Fibroblast of the conjunctiva (primary cell): ENCODE measurements at regions not wholly inside any gene's neighbourhood (a gene's known extent, or its start where the extent isn't known, plus 50 kb on each side); places are given as distances from the start of the nearest gene placed in this dataset.
"Not testable (repeated sequence)": the region's sequence is repeated elsewhere in the genome, so short reads cannot be mapped to it uniquely, and the experiment has no call there.

Source experiments
- DNase-seq: peaks from one replicate; pipeline ENCODE4 v3.0.0-alpha.2; 2010; ENCODE audit warnings: low read depth

DNA sequence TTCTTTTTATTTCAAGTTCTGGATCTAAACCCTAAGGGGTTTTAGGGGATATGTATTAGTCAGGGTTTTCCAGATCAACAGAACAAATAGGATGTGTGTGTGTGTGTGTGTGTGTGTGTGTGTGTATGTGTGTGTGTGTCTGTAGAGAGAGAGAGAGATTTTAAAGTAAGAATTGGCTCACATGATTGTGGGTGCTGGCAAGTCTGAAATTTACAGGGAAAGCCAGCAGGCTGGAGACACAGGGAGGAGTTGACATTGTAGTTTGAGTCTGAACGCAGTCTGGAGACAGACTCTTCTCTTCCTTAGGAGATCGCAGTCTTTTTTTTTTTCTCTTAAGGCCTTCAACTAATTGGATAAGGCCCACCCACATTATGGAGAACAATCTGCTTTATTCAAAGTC is 428.8 kb upstream of the TBL1XR1 start:
- no peak for DNase-seq

DNA sequence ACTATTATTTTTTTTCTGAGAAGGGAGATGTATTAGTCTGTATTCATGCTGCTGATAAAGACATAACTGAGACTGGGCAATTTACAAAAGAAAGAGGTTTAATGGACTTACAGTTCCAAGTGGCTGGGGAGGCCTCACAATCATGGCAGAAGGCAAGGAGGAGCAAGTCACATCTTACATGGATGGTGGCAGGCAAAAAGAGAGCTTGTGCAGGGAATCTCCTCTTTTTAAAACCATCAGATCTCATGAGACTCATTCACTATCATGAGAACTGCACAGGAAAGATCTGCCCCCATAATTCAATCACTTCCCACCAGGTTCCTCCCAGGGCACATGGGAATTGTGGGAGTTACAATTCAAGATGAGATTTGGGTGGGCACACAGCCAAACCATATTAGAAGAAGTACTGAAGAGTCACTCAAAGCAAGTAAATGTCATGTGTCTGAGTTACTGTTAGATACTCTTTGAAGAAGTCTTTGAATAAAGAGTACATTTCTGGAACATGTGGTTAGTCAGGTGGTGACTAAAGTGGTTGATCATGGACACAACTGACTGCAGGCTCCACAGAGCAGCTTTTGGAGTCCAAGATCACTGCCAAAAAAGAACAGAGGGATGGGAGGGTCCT is 430.9 kb upstream of the TBL1XR1 start:
- DNase-seq: not testable (repeated sequence)

DNA sequence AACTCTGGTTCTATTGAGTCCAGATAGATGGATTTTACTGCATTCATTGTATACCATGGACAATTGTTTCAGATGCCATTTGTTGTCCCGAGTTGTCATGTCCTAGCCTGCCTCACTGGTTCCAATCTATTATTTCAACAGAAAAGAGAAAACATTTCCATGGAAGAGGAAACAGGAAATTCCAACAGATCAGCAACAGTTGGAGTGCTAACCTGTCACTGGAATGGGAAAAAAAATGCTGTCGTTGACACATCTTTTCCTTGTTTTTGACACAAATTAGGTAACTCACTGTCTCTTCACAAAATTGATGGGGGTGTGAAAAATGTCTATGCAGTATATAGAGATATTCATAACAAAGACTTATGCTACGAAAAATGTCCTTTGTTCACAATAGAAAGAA is 432.0 kb upstream of the TBL1XR1 start:
- DNase-seq: no peak

DNA sequence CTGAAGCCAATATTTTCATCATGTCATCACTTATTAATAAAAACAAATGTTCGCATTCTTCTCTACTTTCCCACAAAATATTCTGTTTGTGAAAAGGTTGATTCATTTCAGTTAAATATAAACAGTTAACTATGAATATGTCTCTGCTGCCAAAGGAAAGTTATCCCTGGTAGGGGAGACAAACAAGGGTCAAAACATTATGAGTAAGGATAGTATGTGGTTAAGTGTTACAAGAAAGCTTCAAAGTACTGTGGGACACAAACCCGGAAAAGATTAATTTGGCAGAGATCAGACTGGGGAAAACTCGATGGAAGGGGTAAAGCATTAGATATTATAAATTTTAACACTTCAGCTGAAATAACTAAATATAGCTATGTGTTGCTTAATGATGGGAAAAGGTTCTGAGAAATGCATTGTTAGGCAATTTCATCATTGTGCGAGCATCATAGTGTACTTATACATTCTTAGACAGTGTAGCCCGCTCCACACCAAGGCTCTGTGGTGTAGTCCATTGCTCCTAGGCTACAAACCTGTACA is 436.5 kb upstream of the TBL1XR1 start:
- peak; percentile 66 for DNase-seq

GRCh38 chr3:177635601-177636106 is 438.4 kb upstream of the TBL1XR1 start:
- not testable (repeated sequence) for DNase-seq

- no peak for DNase-seq
Observed at GRCh38 chr3:177640319-177640965, 443.2 kb upstream of the TBL1XR1 start.

- DNase-seq: no peak
Observed at GRCh38 chr3:177641206-177641605, 443.9 kb upstream of the TBL1XR1 start.

DNA sequence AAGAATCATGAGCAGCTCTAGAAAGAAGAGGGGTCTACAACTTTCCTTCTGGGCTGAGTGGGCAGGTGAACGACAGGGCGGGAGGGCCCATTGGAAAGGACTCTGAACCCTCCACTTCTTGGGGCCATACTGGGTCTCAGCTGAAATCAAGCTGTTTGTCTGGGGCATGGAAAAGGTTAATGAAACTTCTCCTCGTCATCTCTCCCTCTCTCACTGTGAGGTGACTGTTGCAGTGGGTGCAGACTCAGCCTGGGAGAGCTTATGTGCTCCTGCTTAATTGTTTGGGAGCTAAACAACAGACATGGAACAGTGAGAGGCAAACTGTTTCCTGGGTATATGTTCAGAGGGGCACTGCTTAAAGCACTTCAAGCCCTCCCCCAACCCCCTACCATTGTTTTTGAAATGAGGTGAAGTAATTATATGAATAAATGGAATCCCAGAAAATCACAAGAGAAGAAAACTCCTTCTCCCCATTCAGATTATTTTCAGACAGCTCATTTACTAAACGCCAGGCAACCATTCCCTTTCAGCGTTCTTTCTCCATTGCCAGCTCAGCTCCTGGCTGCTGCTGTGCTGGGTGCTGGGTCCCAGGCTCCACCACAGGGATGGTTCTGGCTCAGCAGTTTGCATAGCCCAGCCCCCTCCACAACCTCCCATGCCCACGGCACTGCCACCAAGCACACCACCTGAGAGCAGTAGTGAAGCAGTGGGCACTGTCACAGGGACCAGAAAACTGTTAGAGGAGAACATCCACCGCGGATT is 444.9 kb upstream of the TBL1XR1 start:
- DNase-seq: no peak

GRCh38 chr3:177642804-177643125 is 445.5 kb upstream of the TBL1XR1 start:
- no peak for DNase-seq

- DNase-seq: no peak
Observed at GRCh38 chr3:177646749-177647148, 449.5 kb upstream of the TBL1XR1 start.

DNA sequence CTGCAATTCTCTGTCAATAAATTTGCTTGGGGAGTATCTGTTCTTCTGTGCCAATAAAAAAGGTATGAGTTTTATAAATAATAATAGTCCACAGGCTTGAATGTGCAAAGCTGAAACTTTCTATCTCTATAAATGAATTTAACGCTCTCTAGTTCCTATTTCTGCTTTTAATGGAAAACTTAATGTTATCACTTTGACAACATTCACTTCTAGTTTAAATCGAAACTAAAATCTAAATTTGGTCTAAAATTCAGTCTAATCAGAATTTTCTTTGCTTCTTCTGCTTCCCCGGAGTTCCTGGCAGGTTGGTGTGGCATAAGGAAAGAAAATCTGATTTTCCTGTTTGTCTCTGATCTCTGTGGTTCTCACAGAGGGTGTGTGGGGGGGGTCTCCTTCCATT is 450.1 kb upstream of the TBL1XR1 start:
- no peak for DNase-seq

- no peak for DNase-seq
Observed at GRCh38 chr3:177647876-177648275, 450.6 kb upstream of the TBL1XR1 start.

DNA sequence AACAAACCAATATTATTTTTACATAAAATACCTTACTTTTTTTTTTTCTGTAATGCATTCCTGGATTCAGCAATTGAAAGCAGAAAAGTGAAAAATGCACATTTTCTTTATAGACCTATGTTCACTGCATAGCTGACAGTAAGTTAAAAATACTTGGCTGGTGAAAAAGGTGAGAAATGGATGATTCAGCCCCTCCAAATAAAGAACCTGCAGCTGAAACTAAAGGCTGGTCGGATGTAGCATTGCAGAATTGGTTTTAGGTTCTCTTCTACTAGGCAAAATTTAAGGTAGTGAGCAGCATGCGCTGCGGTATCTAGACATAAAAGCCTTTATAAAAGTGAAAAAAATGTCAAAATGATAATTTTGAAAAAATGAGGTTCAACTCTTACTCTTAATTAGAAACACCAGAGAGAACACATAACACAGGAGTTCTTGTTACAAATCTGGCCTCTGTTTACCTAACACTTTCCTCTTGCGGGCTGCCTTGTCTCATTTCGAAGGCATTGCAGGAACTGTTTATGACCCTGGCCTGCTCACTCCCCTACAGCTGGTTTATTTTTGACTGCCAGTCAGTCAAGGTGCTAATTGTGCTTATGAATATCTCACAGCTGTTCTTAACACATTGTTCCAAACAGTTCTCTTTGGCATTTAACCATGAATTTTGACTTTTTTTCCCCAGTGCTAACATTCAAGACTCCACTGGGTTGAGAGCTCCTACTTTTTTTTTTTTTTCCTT is 455.4 kb upstream of the TBL1XR1 start:
- no peak for DNase-seq

DNA sequence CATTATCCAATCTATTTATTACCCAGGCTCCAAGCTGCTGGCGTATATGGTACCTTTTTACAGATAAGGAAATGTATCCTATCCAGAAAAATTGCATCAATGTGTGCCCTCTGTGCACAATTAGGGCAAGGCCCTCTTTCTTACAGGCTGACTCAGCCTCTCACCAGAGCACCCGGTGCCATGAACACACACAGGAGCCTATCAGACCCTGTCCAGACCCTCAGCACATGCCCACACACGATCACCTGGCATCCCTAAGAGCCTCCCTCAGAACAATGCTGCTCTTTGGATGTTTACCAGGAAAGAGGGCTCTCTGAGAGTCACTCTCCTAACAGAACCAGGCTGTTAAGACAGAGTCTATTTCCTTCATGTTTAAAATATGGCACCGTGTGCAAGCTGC is 460.0 kb upstream of the TBL1XR1 start:
- no peak for DNase-seq

- no peak for DNase-seq
Observed at GRCh38 chr3:177658354-177658753, 461.1 kb upstream of the TBL1XR1 start.

DNA sequence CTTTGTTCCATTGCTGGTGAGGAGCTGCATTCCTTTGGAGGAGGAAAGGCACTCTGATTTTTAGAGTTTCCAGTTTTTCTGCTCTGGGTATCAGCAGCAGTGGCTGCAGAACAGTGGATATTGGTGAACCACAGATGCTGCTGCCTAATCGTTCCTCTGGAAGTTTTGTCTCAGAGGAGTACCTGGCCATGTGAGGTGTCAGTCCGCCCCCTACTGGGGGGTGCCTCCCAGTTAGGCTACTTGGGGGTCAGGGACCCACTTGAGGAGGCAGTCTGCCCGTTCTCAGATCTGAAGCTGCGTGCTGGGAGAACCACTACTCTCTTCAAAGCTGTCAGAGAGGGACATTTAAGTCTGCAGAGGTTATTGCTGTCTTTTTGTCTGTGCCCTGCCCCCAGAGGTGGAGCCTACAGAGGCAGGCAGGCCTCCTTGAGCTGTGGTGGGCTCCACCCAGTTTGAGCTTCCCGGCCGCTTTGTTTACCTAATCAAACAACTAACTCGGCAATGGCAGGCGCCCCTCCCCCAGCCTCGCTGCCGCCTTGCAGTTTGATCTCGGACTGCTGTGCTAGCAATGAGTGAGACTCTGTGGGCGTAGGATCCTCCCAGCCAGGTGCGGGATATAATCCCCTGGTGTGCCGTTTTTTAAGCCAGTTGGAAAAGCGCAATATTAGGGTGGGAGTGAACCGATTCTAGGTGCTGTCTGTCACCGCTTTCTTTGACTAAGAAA is 467.3 kb upstream of the TBL1XR1 start:
- DNase-seq: not testable (repeated sequence)

DNA sequence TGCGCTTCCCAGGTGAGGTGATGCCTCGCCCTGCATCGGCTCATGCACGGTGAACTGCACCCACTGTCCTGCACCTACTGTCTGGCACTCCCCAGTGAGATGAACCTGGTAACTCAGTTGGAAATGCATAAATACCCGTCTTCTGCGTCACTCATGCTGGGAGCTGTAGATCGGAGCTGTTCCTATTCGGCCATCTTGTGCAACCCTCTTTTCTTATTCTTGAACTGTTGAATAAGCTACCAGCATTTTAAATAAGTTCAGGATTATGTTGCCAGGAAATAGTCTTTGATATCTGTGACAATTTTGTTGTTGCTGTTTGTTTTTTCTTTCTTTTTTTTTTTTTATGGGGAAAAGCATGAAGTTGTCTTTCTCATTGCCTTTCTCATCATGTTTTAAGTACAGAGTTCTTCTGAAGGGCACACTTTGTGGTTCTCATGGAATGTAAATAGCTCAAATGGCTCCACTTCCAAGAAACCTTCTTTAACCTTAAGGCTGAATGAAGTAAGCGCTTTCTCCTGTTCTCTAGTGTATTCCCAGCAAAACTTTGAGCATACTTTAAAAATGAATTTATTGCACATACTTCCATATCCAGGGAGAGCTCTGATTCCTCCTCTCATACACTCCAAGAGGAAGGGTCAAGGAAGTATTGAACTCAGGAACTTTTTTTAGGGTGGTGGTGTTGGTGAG is 468.0 kb upstream of the TBL1XR1 start:
- DNase-seq: no peak

- DNase-seq: no peak
Observed at GRCh38 chr3:177672252-177672911, 475.1 kb upstream of the TBL1XR1 start.

- DNase-seq: peak; percentile 79
Observed at GRCh38 chr3:177673112-177673914, 476.0 kb upstream of the TBL1XR1 start.

GRCh38 chr3:177674186-177674585 is 476.9 kb upstream of the TBL1XR1 start:
- DNase-seq: no peak
